LNCAP (cell line): ENCODE measurements at regions not wholly inside any gene's neighbourhood (a gene's known extent, or its start where the extent isn't known, plus 50 kb on each side); places are given as distances from the start of the nearest gene placed in this dataset.

Experiments used
- CTCF ChIP-seq: fragments of 450-650 bp; IDR thresholded peaks from 2 replicates; pipeline ENCODE4 v1.5.1; 2017; ENCODE audit warnings: mild to moderate bottlenecking

DNA sequence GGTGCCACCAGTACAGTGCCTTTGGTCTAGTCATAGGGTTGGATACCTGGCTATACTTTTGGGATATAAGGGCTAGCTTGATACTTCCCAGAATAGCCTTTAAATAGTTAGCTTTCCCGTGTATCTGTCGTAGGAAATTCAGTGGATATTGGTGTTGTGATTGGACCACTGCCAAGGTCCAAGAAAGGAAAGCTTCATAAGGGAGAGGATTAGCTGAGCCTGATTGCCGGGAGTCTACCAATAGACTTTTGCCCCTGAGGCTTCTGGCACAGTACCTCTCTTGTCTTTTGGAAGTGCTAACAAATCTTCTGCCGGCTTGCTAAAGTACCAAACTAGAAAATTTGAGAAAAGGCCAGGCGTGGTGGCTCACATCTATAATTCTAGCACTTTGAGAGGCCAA lies 61.1 kb upstream of the XIST start:
- no peak for TF ChIP-seq CTCF

GRCh38 chrX:73903941-73904340 lies 51.4 kb upstream of the XIST start:
- TF ChIP-seq CTCF = no peak
